Adrenal gland (tissue), 9 donors: ENCODE measurements at regions not wholly inside any gene's neighbourhood (a gene's known extent, or its start where the extent isn't known, plus 50 kb on each side); places are given as distances from the start of the nearest gene placed in this dataset.
A peak's percentile ranks its signal among the peaks of the same experiment; 100 is the strongest.
"Not testable (repeated sequence)": the region's sequence is repeated elsewhere in the genome, so short reads cannot be mapped to it uniquely, and the experiment has no call there.

Source experiments
- DNase-seq, 7 donors: peaks; one replicate each; pipeline ENCODE4 v3.0.0-alpha.2; 2019 to 2020
- H3K27ac ChIP-seq, 5 donors: fragments of 200-600 bp; sonication (generic) in 4 of 5; 1 replicate in 3 of 5; 2 replicates in 2 of 5; pipeline versions ENCODE4 v1.5.1 to v1.8.0; 2016 to 2020; ENCODE audit warnings: mild to moderate bottlenecking in 1 of 5
- H3K27me3 ChIP-seq: fragments of 200-600 bp; 2 replicates; pipeline ENCODE4 v1.8.0; 2021
- H3K36me3 ChIP-seq, 2 donors: fragments of 200-600 bp; replicated peaks in 1 of 2; 1 replicate in 1 of 2; 2 replicates in 1 of 2; pipeline versions ENCODE4 v1.5.1 to v1.8.0; 2018 to 2022
- H3K4me1 ChIP-seq, 2 donors: fragments of 200-600 bp; replicated peaks in 1 of 2; 1 replicate in 1 of 2; 2 replicates in 1 of 2; pipeline versions ENCODE4 v1.5.1 to v1.8.0; 2018 to 2021
- H3K4me3 ChIP-seq, 4 donors: fragments of 200-600 bp; sonication (generic) in 3 of 4; one replicate each; pipeline ENCODE4 v1.5.1; 2016 to 2018
- H3K9me3 ChIP-seq, 3 donors: fragments of 200-600 bp; sonication (generic) in 1 of 3; replicated peaks in 1 of 3; 1 replicate in 2 of 3; 2 replicates in 1 of 3; pipeline versions ENCODE4 v1.5.1 to v1.8.0; 2016 to 2021
- POLR2A ChIP-seq, 2 donors: fragments of 450-650 bp; IDR thresholded peaks; one replicate each; pipeline ENCODE4 v1.6.1; 2017; ENCODE audit warnings: antibody characterized with exemption in 2 of 2, mild to moderate bottlenecking in 2 of 2, moderate library complexity in 1 of 2
- WGBS, 4 donors: extraction: QIAGEN DNeasy Blood & Tissue Kit in 2 of 4; methylation state at CpG; one replicate each; pipeline versions ENCODE4 v1.1.5 to v1.1.7; 2013 to 2017; 5-methylcytosine and 5-hydroxymethylcytosine counted together
- intact Hi-C, 2 donors: fragments of 100-400 bp; cut with DNase I; formaldehyde crosslinking; loops; one replicate each; pipeline versions ENCODE4 v1.14.1 to v1.15.0; 2022 to 2023
- TF ChIP-seq, protein P1 (sequence below), 6 experiments: fragments of 450-650 bp in 4 of 6; fragments of 200-600 bp in 2 of 6; sonication (generic) in 1 of 6; IDR thresholded peaks; 1 replicate in 5 of 6; 2 replicates in 1 of 6; pipeline versions ENCODE4 v1.5.1 to v1.8.0; 2016 to 2021; ENCODE audit warnings: antibody characterized with exemption in 6 of 6, mild to moderate bottlenecking in 2 of 6, moderate library complexity in 1 of 6
- donor health status: healthy with polysubstance abuse.
- donor health status: Bipolar disorder and iron deficiency.
- donor health status: DM: yes; HTN: yes; CAD: no.
- donor health status: DM: no; HTN: no; CAD: no.
- donor health status: DM: no; HTN: no; CAD: no.

DNA sequence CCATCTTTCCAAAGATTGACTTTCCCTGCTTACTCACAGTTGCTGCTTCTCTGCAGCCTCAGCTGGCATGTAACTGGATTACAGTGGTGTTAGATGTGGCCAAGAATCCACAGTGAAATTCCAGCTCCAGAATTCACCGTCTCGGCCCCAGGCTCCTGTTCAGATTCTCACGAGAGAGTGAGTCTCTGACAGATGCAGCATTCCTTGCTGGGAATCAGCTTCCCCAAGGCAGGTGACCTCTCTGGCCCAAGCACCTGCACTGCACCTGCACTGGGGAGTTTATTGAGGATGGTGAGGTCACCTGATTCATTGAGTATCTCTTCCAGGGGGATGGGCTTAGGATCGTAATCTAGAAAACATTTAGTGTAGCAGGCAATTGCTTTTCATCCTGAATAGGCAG is 600.5 kb upstream of the RBFOX1 start:
- DNase-seq, result no peak
- 67 to 78% (median 71%) methylated on average over 4 of the region's 4 CpGs for WGBS, 4 donors
- H3K4me1 ChIP-seq, result no peaks in the 10 kb centered on the region
- no peak overlapping the region for H3K4me3 ChIP-seq
- H3K36me3 ChIP-seq, result no peaks in the 10 kb centered on the region
- H3K9me3 ChIP-seq, result no peaks in the 10 kb centered on the region
- H3K27ac ChIP-seq, result no peak overlapping the region
- TF ChIP-seq POLR2A (IDR thresholded peaks at IDR 0.05), result no peak
- TF ChIP-seq, protein P1, sequence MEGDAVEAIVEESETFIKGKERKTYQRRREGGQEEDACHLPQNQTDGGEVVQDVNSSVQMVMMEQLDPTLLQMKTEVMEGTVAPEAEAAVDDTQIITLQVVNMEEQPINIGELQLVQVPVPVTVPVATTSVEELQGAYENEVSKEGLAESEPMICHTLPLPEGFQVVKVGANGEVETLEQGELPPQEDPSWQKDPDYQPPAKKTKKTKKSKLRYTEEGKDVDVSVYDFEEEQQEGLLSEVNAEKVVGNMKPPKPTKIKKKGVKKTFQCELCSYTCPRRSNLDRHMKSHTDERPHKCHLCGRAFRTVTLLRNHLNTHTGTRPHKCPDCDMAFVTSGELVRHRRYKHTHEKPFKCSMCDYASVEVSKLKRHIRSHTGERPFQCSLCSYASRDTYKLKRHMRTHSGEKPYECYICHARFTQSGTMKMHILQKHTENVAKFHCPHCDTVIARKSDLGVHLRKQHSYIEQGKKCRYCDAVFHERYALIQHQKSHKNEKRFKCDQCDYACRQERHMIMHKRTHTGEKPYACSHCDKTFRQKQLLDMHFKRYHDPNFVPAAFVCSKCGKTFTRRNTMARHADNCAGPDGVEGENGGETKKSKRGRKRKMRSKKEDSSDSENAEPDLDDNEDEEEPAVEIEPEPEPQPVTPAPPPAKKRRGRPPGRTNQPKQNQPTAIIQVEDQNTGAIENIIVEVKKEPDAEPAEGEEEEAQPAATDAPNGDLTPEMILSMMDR (IDR thresholded peaks at IDR 0.05), result no peak
- intact Hi-C loops, result no loop called here
- no peaks in the 10 kb centered on the region for H3K27me3 ChIP-seq

DNA sequence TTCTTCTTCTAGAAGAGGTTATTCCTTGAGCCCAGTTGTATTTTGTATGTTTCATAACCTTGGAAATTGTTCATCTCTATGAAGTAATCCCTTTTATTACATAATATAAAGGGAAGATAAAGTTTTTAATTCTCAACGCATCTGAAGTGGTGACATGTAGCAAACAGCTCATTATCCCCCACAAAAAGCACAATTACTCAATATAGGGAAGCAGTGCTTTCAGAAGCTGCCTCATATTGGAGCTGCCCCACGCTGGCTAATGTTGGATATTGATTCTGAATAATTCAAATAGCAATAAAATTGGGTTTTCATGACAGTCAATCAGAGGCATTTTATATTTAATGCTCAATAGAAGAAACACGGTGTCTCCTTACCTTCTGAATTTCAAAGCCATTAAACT is 604.3 kb upstream of the RBFOX1 start:
- Histone ChIP-seq H3K9me3 (no peaks in the 10 kb centered on the region), H3K27ac (no peak overlapping the region), H3K36me3 (no peaks in the 10 kb centered on the region), H3K27me3 (no peaks in the 10 kb centered on the region), H3K4me3 (no peak overlapping the region), H3K4me1 (no peaks in the 10 kb centered on the region)
- DNase-seq, result no peak
- 61 to 71% (median 68%) methylated on average over 3 of the region's 3 CpGs for WGBS, 4 donors
- TF ChIP-seq, protein P1 (IDR thresholded peaks at IDR 0.05), result no peak
- TF ChIP-seq POLR2A (IDR thresholded peaks at IDR 0.05), result no peak
- intact Hi-C loops, result no loop called here

DNA sequence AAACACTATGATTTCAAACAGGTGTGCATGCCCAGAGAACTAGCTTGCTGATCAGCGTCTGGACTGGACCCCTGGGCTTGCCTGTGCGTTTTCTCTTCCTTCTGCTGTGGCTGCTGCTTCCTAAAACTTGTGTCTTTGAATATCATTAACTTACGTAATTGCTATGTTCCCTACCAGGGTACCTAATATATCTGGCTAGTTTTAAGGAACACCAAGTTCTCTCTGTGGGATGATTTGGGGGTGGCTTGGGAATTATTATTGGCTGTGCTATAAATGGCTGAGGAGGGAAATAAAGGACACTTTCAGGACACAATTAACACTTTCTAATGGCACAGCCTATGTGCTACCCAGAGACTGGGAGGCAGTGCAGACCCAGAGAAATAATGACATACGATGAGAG is 606.0 kb upstream of the RBFOX1 start:
- TF ChIP-seq, protein P1 (IDR thresholded peaks at IDR 0.05), result no peak
- TF ChIP-seq POLR2A (IDR thresholded peaks at IDR 0.05), result no peak
- intact Hi-C loops, result no loop called here

DNA sequence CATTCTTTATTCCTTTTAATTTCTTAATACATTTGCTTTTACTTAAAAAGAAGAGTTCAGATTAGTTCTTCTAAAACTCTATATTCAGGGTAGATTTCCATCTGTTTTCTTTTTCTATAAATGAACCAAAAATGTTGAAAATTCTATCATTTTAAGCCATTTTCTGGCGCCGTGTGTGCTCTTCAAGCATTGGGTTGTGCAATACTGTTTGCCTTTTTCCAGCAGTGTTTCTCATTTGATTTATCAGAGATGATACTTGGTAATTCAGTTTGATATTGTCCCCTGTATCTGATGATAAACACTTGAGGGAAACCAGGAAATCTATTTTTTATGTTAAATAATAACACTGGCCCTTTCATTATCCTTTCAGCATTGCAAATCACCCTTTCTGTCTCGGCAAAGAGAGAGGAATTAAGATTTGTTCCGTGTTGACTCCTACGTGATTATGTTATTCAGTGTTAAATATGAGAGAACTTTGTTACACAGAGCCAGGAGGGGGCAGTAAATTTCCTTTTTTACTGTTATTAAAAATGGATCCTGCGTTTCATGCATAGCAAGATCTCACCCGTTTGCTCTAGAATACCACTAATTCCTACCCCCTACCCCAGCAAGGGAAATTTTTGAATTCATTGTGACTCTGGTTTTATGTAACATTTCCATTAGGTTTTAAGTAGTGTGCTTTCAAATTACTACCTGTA is 606.9 kb upstream of the RBFOX1 start:
- Histone ChIP-seq H3K36me3 (no peaks in the 10 kb centered on the region), H3K27ac (no peak overlapping the region), H3K4me1 (no peaks in the 10 kb centered on the region), H3K4me3 (no peak overlapping the region), H3K9me3 (no peaks in the 10 kb centered on the region), H3K27me3 (no peaks in the 10 kb centered on the region)
- TF ChIP-seq, protein P1 (IDR thresholded peaks at IDR 0.05), result peak in 2 of 6 experiments; percentile 3 to 17
- no peak for TF ChIP-seq POLR2A (IDR thresholded peaks at IDR 0.05)
- no peak for DNase-seq
- 30 to 40% (median 36%) methylated on average over 7 of the region's 7 CpGs for WGBS, 4 donors
- intact Hi-C loops, result no loop called here

More for the DNA sequence above, 606.0 kb upstream of the RBFOX1 start:
- Histone ChIP-seq H3K9me3 (no peaks in the 10 kb centered on the region), H3K27ac (no peak overlapping the region), H3K27me3 (no peaks in the 10 kb centered on the region), H3K4me3 (no peak overlapping the region), H3K36me3 (no peaks in the 10 kb centered on the region), H3K4me1 (no peaks in the 10 kb centered on the region)
- no peak for DNase-seq
- WGBS, 4 donors, result 49 to 71% (median 58%) methylated on average over 4 of the region's 4 CpGs

DNA sequence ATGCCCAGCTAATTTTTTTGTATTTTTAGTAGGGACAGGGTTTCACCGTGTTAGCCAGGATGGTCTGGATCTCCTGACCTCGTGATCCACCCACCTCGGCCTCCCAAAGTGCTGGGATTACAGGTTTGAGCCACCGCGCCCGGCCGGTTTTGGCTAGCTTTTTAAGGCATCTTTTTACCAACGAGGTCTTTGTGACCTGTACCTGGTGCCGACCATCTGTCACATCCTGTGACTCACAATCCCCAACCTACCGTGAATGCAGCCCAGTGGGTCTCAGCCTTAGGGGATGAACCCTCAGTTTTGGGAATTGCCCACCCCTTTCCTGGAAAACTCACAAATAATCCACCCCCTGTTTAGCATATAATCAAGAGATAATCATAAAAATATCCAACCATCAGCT is 607.4 kb upstream of the RBFOX1 start:
- H3K27ac ChIP-seq, intact Hi-C loops, H3K9me3 ChIP-seq, H3K27me3 ChIP-seq, DNase-seq, H3K4me3 ChIP-seq, H3K4me1 ChIP-seq, H3K36me3 ChIP-seq: not testable (repeated sequence)
- 83 to 91% (median 85%) methylated on average over 10 of the region's 10 CpGs for WGBS, 4 donors
